ENCODE measurements at regions not wholly inside any gene's neighbourhood (a gene's known extent, or its start where the extent isn't known, plus 50 kb on each side); places are given as distances from the start of the nearest gene placed in this dataset.

DNA sequence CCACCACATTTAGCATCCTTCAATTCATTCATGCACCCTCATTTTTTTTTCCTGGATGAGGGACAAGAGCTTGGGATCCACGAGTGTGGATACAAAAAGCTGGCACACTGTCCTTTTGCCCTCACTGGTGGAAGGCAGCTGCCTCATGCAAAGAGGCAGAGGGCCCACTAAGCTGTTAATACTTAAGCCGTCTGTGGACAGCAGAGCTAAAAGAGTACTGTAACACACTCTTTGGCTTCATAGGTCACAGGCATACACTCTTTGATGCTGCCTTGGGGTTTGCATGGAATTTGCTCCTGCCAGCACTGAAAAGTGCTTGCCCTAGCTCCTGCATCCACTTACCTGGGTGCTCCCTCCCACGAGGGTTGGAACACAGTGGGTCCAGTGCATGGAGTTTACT is 978.4 kb upstream of the SPRY2 start:
- H3K27ac ChIP-seq (ENCODE audit: low read depth, low read length), result no peak overlapping the region
- no peak for DNase-seq (ENCODE audit: insufficient read length, low spot score, missing footprints)
- H4K20me1 ChIP-seq (ENCODE audit: insufficient read depth, low read length), result no peaks in the 10 kb centered on the region
- H3K4me3 ChIP-seq (ENCODE audit: insufficient read depth, low read length), result no peak overlapping the region
- H3K4me1 ChIP-seq (ENCODE audit: insufficient read depth, low read length), result no peaks in the 10 kb centered on the region
- peaks cover 3% of the 10 kb centered on the region for H3K9me3 ChIP-seq (ENCODE audit: low read depth, low read length)
- no peaks in the 10 kb centered on the region for H3K79me2 ChIP-seq (ENCODE audit: insufficient read depth, low read length)
- TF ChIP-seq, protein P1, sequence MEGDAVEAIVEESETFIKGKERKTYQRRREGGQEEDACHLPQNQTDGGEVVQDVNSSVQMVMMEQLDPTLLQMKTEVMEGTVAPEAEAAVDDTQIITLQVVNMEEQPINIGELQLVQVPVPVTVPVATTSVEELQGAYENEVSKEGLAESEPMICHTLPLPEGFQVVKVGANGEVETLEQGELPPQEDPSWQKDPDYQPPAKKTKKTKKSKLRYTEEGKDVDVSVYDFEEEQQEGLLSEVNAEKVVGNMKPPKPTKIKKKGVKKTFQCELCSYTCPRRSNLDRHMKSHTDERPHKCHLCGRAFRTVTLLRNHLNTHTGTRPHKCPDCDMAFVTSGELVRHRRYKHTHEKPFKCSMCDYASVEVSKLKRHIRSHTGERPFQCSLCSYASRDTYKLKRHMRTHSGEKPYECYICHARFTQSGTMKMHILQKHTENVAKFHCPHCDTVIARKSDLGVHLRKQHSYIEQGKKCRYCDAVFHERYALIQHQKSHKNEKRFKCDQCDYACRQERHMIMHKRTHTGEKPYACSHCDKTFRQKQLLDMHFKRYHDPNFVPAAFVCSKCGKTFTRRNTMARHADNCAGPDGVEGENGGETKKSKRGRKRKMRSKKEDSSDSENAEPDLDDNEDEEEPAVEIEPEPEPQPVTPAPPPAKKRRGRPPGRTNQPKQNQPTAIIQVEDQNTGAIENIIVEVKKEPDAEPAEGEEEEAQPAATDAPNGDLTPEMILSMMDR (IDR thresholded peaks at IDR 0.05; ENCODE audit: extremely low read depth, low read depth, low read length), result no peak
- H3K27me3 ChIP-seq (ENCODE audit: insufficient read depth, low read length), result no peaks in the 10 kb centered on the region
- H2AFZ ChIP-seq (ENCODE audit: low read length), result no peak overlapping the region
- H3K4me2 ChIP-seq (ENCODE audit: insufficient read depth, low read length), result no peak overlapping the region
- no peaks in the 10 kb centered on the region for H3K36me3 ChIP-seq (ENCODE audit: insufficient read depth, low read length)

DNA sequence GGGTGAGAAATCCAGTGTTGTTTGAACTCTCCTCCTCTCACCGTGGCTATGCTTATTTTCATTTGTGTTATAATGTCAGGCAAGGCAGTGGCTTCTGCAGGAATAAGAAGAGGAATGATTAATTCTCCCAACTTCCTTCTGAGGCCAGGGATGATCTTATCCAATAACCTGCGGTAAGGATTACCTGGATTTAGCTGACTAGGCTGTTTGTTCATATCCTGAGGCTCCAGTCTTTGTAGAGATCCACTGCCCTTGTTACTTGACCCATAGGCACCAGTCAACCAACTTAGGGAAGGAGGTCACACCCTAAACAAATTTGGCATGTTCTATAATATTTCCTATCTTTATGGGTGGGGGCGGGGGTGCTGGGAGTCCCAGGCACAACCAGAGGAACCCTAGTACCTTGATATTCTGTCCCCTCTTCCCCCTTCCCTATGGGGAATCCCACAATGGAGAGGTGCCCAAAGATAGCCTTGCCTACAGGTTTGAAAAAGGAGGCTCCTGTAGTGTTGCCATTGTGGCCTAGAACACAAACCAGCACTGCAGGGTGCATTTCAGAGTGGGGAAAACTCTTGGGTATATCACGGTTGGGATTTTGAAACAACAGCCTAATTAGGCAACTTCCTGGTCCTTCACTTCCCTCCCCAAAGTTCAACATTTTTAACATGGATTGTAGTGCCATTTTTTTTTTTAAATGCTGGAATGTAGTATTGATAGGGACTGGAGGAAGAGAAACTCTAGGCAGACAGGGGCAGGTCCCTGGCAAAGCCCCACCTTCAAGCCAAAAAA is 977.5 kb upstream of the SPRY2 start:
- Histone ChIP-seq H3K4me1 (ENCODE audit: insufficient read depth, low read length) (no peaks in the 10 kb centered on the region), H3K4me3 (ENCODE audit: insufficient read depth, low read length) (no peak overlapping the region), H3K9me3 (ENCODE audit: low read depth, low read length) (peaks cover 3% of the 10 kb centered on the region), H4K20me1 (ENCODE audit: insufficient read depth, low read length) (no peaks in the 10 kb centered on the region), H2AFZ (ENCODE audit: low read length) (no peak overlapping the region), H3K27ac (ENCODE audit: low read depth, low read length) (no peak overlapping the region), H3K36me3 (ENCODE audit: insufficient read depth, low read length) (no peaks in the 10 kb centered on the region), H3K79me2 (ENCODE audit: insufficient read depth, low read length) (no peaks in the 10 kb centered on the region), H3K27me3 (ENCODE audit: insufficient read depth, low read length) (no peaks in the 10 kb centered on the region), H3K4me2 (ENCODE audit: insufficient read depth, low read length) (no peak overlapping the region)
- TF ChIP-seq, protein P1 (IDR thresholded peaks at IDR 0.05; ENCODE audit: extremely low read depth, low read depth, low read length), result no peak
- no peak for DNase-seq (ENCODE audit: insufficient read length, low spot score, missing footprints)

DNA sequence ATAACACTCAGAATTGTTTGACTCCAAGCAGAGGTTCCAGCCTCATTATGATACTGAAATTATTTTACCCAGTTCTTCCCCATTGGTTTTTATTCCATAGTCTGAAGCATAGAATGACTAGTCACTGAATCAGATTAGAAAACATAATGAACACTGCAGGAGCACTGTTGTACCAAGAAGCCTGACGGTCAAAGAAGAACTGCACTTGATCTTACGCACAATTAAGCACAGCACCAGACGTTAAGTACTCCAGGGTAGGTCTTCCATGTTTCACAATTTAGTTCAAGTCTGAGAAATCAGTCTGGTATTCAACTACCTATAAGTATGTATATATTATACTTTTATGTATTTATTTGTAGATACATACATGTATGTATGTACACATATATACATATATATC is 973.5 kb upstream of the SPRY2 start:
- Histone ChIP-seq H3K36me3 (ENCODE audit: insufficient read depth, low read length) (no peaks in the 10 kb centered on the region), H3K4me3 (ENCODE audit: insufficient read depth, low read length) (no peak overlapping the region), H3K27me3 (ENCODE audit: insufficient read depth, low read length) (no peaks in the 10 kb centered on the region), H4K20me1 (ENCODE audit: insufficient read depth, low read length) (no peaks in the 10 kb centered on the region), H2AFZ (ENCODE audit: low read length) (no peak overlapping the region), H3K4me1 (ENCODE audit: insufficient read depth, low read length) (no peaks in the 10 kb centered on the region), H3K27ac (ENCODE audit: low read depth, low read length) (no peak overlapping the region), H3K4me2 (ENCODE audit: insufficient read depth, low read length) (no peak overlapping the region), H3K9me3 (ENCODE audit: low read depth, low read length) (no peaks in the 10 kb centered on the region), H3K79me2 (ENCODE audit: insufficient read depth, low read length) (no peaks in the 10 kb centered on the region)
- DNase-seq (ENCODE audit: insufficient read length, low spot score, missing footprints), result no peak
- TF ChIP-seq, protein P1 (IDR thresholded peaks at IDR 0.05; ENCODE audit: extremely low read depth, low read depth, low read length), result no peak

DNA sequence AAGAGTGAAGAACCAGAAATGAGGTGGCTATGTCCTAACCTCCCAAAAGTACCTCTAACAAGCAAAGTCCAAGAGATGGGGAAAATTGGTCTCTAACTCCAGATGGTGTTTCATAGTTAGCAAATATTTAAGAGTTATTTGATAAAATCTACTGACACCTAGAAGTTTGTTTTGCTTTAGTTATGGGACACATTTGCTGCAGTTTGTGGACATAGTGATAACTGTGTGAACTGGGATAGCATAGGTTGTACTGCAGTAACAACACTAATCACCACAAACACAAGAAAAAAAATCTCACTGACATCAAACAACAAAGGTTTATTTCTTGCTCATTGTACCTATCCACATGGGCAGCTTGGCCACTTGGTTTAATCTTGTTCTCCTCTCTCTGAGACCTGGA is 965.0 kb upstream of the SPRY2 start:
- no peak overlapping the region for H3K4me3 ChIP-seq (ENCODE audit: insufficient read depth, low read length)
- DNase-seq (ENCODE audit: insufficient read length, low spot score, missing footprints), result no peak
- H2AFZ ChIP-seq (ENCODE audit: low read length), result no peak overlapping the region
- no peaks in the 10 kb centered on the region for H4K20me1 ChIP-seq (ENCODE audit: insufficient read depth, low read length)
- H3K36me3 ChIP-seq (ENCODE audit: insufficient read depth, low read length), result no peaks in the 10 kb centered on the region
- no peak overlapping the region for H3K4me2 ChIP-seq (ENCODE audit: insufficient read depth, low read length)
- no peaks in the 10 kb centered on the region for H3K79me2 ChIP-seq (ENCODE audit: insufficient read depth, low read length)
- no peak overlapping the region for H3K27ac ChIP-seq (ENCODE audit: low read depth, low read length)
- TF ChIP-seq, protein P1 (IDR thresholded peaks at IDR 0.05; ENCODE audit: extremely low read depth, low read depth, low read length), result no peak
- peaks cover 7% of the 10 kb centered on the region for H3K9me3 ChIP-seq (ENCODE audit: low read depth, low read length)
- no peaks in the 10 kb centered on the region for H3K4me1 ChIP-seq (ENCODE audit: insufficient read depth, low read length)
- no peaks in the 10 kb centered on the region for H3K27me3 ChIP-seq (ENCODE audit: insufficient read depth, low read length)

Data from osteoblast (primary cell).